ENCODE measurements at regions not wholly inside any gene's neighbourhood (a gene's known extent, or its start where the extent isn't known, plus 50 kb on each side); places are given as distances from the start of the nearest gene placed in this dataset.

GRCh38 chr10:110373857-110374654, 69.3 kb upstream of the SMNDC1 start (continued):
- TF ChIP-seq ZNF462 (CRISPR knock-in tag; IDR thresholded peaks at IDR 0.05) = no peak

GRCh38 chr10:110375121-110375520, 70.4 kb upstream of the SMNDC1 start:
- H3K9me3 Mint-ChIP-seq = no peaks in the 10 kb centered on the region; the same call in 2 of the 3 replicates
- Histone ChIP-seq H4K20me1 (replicated peaks; ENCODE audit: insufficient read depth) (no peaks in the 10 kb centered on the region), H3K36me3 (ENCODE audit: insufficient read depth) (no peaks in the 10 kb centered on the region), H3K4me1 (ENCODE audit: insufficient read depth) (no peaks in the 10 kb centered on the region), H3K9me2 (ENCODE audit: insufficient read depth) (no peaks in the 10 kb centered on the region; the same call in 1 of the 2 replicates), H3K4me2 (no peak overlapping the region), H2AFZ (no peak overlapping the region), H3K27me3 (ENCODE audit: insufficient read depth) (no peaks in the 10 kb centered on the region), H3K27ac (ENCODE audit: low read depth) (no peak overlapping the region), H3K4me3 (no peak overlapping the region), H3K79me2 (replicated peaks; ENCODE audit: insufficient read depth) (no peaks in the 10 kb centered on the region), H3F3A (replicated peaks; ENCODE audit: low read depth) (no peaks in the 10 kb centered on the region)
- H3K4me3 Mint-ChIP-seq = no peak overlapping the region
- no peak for DNase-seq (ENCODE audit: low spot score)
- H3K27me3 Mint-ChIP-seq (ENCODE audit: insufficient read depth, low read depth, poor library complexity) = peaks cover 6% of the 10 kb centered on the region
- H3K36me3 Mint-ChIP-seq (ENCODE audit: low read depth) = no peaks in the 10 kb centered on the region
- H3K27ac Mint-ChIP-seq = no peak overlapping the region
- no peak for ATAC-seq
- peaks cover 13% of the 10 kb centered on the region for H3K4me1 Mint-ChIP-seq
- TF ChIP-seq CTCF (conservative IDR thresholded peaks at IDR 0.05; ENCODE audit: low read depth in 2 of 2) = no peak
- TF ChIP-seq POLR2AphosphoS5 (IDR thresholded peaks at IDR 0.05; ENCODE audit: low read depth) = no peak
- TF ChIP-seq ZNF114 (CRISPR knock-in tag; IDR thresholded peaks at IDR 0.05) = no peak
- no peak for TF ChIP-seq NANOG (IDR thresholded peaks at IDR 0.05; ENCODE audit: borderline replicate concordance)
- TF ChIP-seq ETS1 (IDR thresholded peaks at IDR 0.05) = no peak
- TF ChIP-seq EZH2 (IDR thresholded peaks at IDR 0.05; ENCODE audit: low read depth, unreplicated experiment) = no peak
- no peak for TF ChIP-seq JUNB (IDR thresholded peaks at IDR 0.05; ENCODE audit: unreplicated experiment)
- TF ChIP-seq EZH2phosphoT487 (IDR thresholded peaks at IDR 0.05; ENCODE audit: unreplicated experiment) = no peak
- no peak for TF ChIP-seq STAT1 (IDR thresholded peaks at IDR 0.05; ENCODE audit: unreplicated experiment)
- TF ChIP-seq REST (IDR thresholded peaks at IDR 0.05; ENCODE audit: unreplicated experiment) = no peak

Measured in GM23338 (cell line).